ENCODE measurements at regions not wholly inside any gene's neighbourhood (a gene's known extent, or its start where the extent isn't known, plus 50 kb on each side); places are given as distances from the start of the nearest gene placed in this dataset.

- intact Hi-C loops (cut with DNase I): no loop called here
- ATAC-seq (ENCODE audit: poor library complexity) (no peak), DNase-seq (no peak)
These were observed 117.2 kb downstream of the SLC25A24 start for GRCh38 chr1:108082738-108083562.

- intact Hi-C loops (cut with DNase I): no loop called here
- DNase-seq (no peak), ATAC-seq (ENCODE audit: poor library complexity) (no peak)
These were observed 117.0 kb upstream of the VAV3 start for GRCh38 chr1:108082001-108082400.

- intact Hi-C loops (cut with DNase I): no loop called here
These were observed 115.5 kb upstream of the VAV3 start for GRCh38 chr1:108080448-108080847.

GRCh38 chr1:108079440-108080025, 114.6 kb upstream of the VAV3 start:
- ATAC-seq (ENCODE audit: poor library complexity): no peak
- DNase-seq: no peak
- intact Hi-C loops (cut with DNase I): no loop called here

More at GRCh38 chr1:108080448-108080847, 115.5 kb upstream of the VAV3 start:
- DNase-seq (no peak), ATAC-seq (ENCODE audit: poor library complexity) (no peak)

GRCh38 chr1:108077991-108078390, 113.0 kb upstream of the VAV3 start:
- no peak for ATAC-seq (ENCODE audit: poor library complexity)
- DNase-seq: no peak
- intact Hi-C loops (cut with DNase I): no loop called here

- ATAC-seq (ENCODE audit: poor library complexity): peak; percentile 34
- intact Hi-C loops (cut with DNase I): no loop called here
- DNase-seq: no peak
These were observed 110.1 kb upstream of the VAV3 start for GRCh38 chr1:108075055-108075454.

GRCh38 chr1:108072776-108073175, 107.8 kb upstream of the VAV3 start:
- intact Hi-C loops (cut with DNase I): no loop called here
- DNase-seq (no peak), ATAC-seq (ENCODE audit: poor library complexity) (no peak)

GRCh38 chr1:108072212-108072611, 107.2 kb upstream of the VAV3 start:
- intact Hi-C loops (cut with DNase I): no loop called here
- DNase-seq: no peak
- ATAC-seq (ENCODE audit: poor library complexity): no peak

GRCh38 chr1:108071601-108072000, 106.6 kb upstream of the VAV3 start:
- intact Hi-C loops (cut with DNase I): no loop called here
- DNase-seq (no peak), ATAC-seq (ENCODE audit: poor library complexity) (no peak)

- ATAC-seq (ENCODE audit: poor library complexity) (no peak), DNase-seq (no peak)
- intact Hi-C loops (cut with DNase I): no loop called here
These were observed 105.7 kb upstream of the VAV3 start for GRCh38 chr1:108070662-108071061.

- no peak for ATAC-seq (ENCODE audit: poor library complexity)
- intact Hi-C loops (cut with DNase I): no loop called here
These were observed 103.0 kb upstream of the VAV3 start for GRCh38 chr1:108067884-108068540.

GRCh38 chr1:108066808-108067207, 101.8 kb upstream of the VAV3 start:
- ATAC-seq (ENCODE audit: poor library complexity): no peak
- intact Hi-C loops (cut with DNase I): no loop called here

More at GRCh38 chr1:108067884-108068540, 103.0 kb upstream of the VAV3 start:
- DNase-seq: no peak

GRCh38 chr1:108064255-108064654, 99.3 kb upstream of the VAV3 start:
- no peak for ATAC-seq (ENCODE audit: poor library complexity)
- intact Hi-C loops (cut with DNase I): no loop called here
- no peak for DNase-seq

More at GRCh38 chr1:108066808-108067207, 101.8 kb upstream of the VAV3 start:
- DNase-seq: no peak

- no peak for DNase-seq
- intact Hi-C loops (cut with DNase I): no loop called here
- ATAC-seq (ENCODE audit: poor library complexity): no peak
These were observed 98.7 kb upstream of the VAV3 start for GRCh38 chr1:108063703-108064102.

GRCh38 chr1:108059945-108060344, 95.0 kb upstream of the VAV3 start:
- intact Hi-C loops (cut with DNase I): no loop called here
- DNase-seq (no peak), ATAC-seq (ENCODE audit: poor library complexity) (peak; percentile 52)

GRCh38 chr1:108057541-108057940, 92.6 kb upstream of the VAV3 start:
- DNase-seq: peak; percentile 56
- peak; percentile 45 for ATAC-seq (ENCODE audit: poor library complexity)
- intact Hi-C loops (cut with DNase I): no loop called here

- intact Hi-C loops (cut with DNase I): no loop called here
- DNase-seq (no peak), ATAC-seq (ENCODE audit: poor library complexity) (no peak)
These were observed 91.5 kb upstream of the VAV3 start for GRCh38 chr1:108056436-108056990.

GRCh38 chr1:108055387-108055786, 90.4 kb upstream of the VAV3 start:
- DNase-seq (no peak), ATAC-seq (ENCODE audit: poor library complexity) (no peak)
- intact Hi-C loops (cut with DNase I): no loop called here

- ATAC-seq (ENCODE audit: poor library complexity) (no peak), DNase-seq (no peak)
- intact Hi-C loops (cut with DNase I): no loop called here
These were observed 89.4 kb upstream of the VAV3 start for GRCh38 chr1:108054396-108054795.

Measured in Right ventricle myocardium superior (tissue), 1 donor.